ENCODE measurements at regions not wholly inside any gene's neighbourhood (a gene's known extent, or its start where the extent isn't known, plus 50 kb on each side); places are given as distances from the start of the nearest gene placed in this dataset.

- H3K27ac ChIP-seq (ENCODE audit: low read length), result no peak overlapping the region
- H2AFZ ChIP-seq (ENCODE audit: low read depth, low read length), result no peak overlapping the region
- no peaks in the 10 kb centered on the region for H4K20me1 ChIP-seq (ENCODE audit: insufficient read depth)
- no peak for TF ChIP-seq MXI1 (conservative IDR thresholded peaks at IDR 0.05; ENCODE audit: poor library complexity, severe bottlenecking)
- TF ChIP-seq, protein P1, sequence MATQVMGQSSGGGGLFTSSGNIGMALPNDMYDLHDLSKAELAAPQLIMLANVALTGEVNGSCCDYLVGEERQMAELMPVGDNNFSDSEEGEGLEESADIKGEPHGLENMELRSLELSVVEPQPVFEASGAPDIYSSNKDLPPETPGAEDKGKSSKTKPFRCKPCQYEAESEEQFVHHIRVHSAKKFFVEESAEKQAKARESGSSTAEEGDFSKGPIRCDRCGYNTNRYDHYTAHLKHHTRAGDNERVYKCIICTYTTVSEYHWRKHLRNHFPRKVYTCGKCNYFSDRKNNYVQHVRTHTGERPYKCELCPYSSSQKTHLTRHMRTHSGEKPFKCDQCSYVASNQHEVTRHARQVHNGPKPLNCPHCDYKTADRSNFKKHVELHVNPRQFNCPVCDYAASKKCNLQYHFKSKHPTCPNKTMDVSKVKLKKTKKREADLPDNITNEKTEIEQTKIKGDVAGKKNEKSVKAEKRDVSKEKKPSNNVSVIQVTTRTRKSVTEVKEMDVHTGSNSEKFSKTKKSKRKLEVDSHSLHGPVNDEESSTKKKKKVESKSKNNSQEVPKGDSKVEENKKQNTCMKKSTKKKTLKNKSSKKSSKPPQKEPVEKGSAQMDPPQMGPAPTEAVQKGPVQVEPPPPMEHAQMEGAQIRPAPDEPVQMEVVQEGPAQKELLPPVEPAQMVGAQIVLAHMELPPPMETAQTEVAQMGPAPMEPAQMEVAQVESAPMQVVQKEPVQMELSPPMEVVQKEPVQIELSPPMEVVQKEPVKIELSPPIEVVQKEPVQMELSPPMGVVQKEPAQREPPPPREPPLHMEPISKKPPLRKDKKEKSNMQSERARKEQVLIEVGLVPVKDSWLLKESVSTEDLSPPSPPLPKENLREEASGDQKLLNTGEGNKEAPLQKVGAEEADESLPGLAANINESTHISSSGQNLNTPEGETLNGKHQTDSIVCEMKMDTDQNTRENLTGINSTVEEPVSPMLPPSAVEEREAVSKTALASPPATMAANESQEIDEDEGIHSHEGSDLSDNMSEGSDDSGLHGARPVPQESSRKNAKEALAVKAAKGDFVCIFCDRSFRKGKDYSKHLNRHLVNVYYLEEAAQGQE (IDR thresholded peaks at IDR 0.05; ENCODE audit: borderline replicate concordance), result no peak
- TF ChIP-seq EZH2 (IDR thresholded peaks at IDR 0.05; ENCODE audit: borderline replicate concordance, insufficient read depth, low read length, poor library complexity, severe bottlenecking), result no peak
- TF ChIP-seq EP300 (conservative IDR thresholded peaks at IDR 0.05; ENCODE audit: poor library complexity, severe bottlenecking), result no peak
- no peak for TF ChIP-seq SMC3 (conservative IDR thresholded peaks at IDR 0.05; ENCODE audit: poor library complexity)
- no peak for TF ChIP-seq RAD21 (conservative IDR thresholded peaks at IDR 0.05)
- TF ChIP-seq CTCF (IDR thresholded peaks at IDR 0.05; ENCODE audit: poor library complexity, severe bottlenecking), result no peak
- TF ChIP-seq POLR2AphosphoS5 (IDR thresholded peaks at IDR 0.05), result no peak
- TF ChIP-seq TAF1 (IDR thresholded peaks at IDR 0.05; ENCODE audit: low read depth), result no peak
- H3K4me2 ChIP-seq (ENCODE audit: low read length), result no peak overlapping the region
- H3K4me3 ChIP-seq (ENCODE audit: low read length), result no peak overlapping the region
- no peaks in the 10 kb centered on the region for H3K79me2 ChIP-seq (replicated peaks; ENCODE audit: insufficient read depth, low read length)
- H3K36me3 ChIP-seq (ENCODE audit: insufficient read depth, low read length), result no peaks in the 10 kb centered on the region
- no peaks in the 10 kb centered on the region for H3K27me3 ChIP-seq (ENCODE audit: insufficient read depth, low read depth, low read length)
- no peak overlapping the region for H3K9ac ChIP-seq (ENCODE audit: low read length)
- H3F3A ChIP-seq (ENCODE audit: insufficient read depth, low read length, poor library complexity, severe bottlenecking), result no peaks in the 10 kb centered on the region
- H3K9me2 ChIP-seq (ENCODE audit: insufficient read depth, low read length), result no peaks in the 10 kb centered on the region
- H3K9me3 ChIP-seq (ENCODE audit: low read length), result no peaks in the 10 kb centered on the region
Measured at GRCh38 chr7:41489885-41490284, 213.0 kb downstream of the INHBA start.

GRCh38 chr7:41487229-41487940, 215.5 kb downstream of the INHBA start:
- Histone ChIP-seq H3K27ac (ENCODE audit: low read length) (no peak overlapping the region), H3F3A (ENCODE audit: insufficient read depth, low read length, poor library complexity, severe bottlenecking) (no peaks in the 10 kb centered on the region), H2AFZ (ENCODE audit: low read depth, low read length) (no peak overlapping the region), H3K36me3 (ENCODE audit: insufficient read depth, low read length) (no peaks in the 10 kb centered on the region), H3K9me3 (ENCODE audit: low read length) (no peaks in the 10 kb centered on the region), H3K9ac (ENCODE audit: low read length) (no peak overlapping the region), H3K27me3 (ENCODE audit: insufficient read depth, low read depth, low read length) (no peaks in the 10 kb centered on the region), H3K4me2 (ENCODE audit: low read length) (no peak overlapping the region), H4K20me1 (ENCODE audit: insufficient read depth) (no peaks in the 10 kb centered on the region), H3K9me2 (ENCODE audit: insufficient read depth, low read length) (no peaks in the 10 kb centered on the region), H3K4me3 (ENCODE audit: low read length) (no peak overlapping the region), H3K79me2 (replicated peaks; ENCODE audit: insufficient read depth, low read length) (no peaks in the 10 kb centered on the region)
- TF ChIP-seq CTCF (IDR thresholded peaks at IDR 0.05; ENCODE audit: poor library complexity, severe bottlenecking) (no peak), MXI1 (conservative IDR thresholded peaks at IDR 0.05; ENCODE audit: poor library complexity, severe bottlenecking) (no peak), EP300 (conservative IDR thresholded peaks at IDR 0.05; ENCODE audit: poor library complexity, severe bottlenecking) (no peak), POLR2AphosphoS5 (IDR thresholded peaks at IDR 0.05) (no peak), TAF1 (IDR thresholded peaks at IDR 0.05; ENCODE audit: low read depth) (no peak), RAD21 (conservative IDR thresholded peaks at IDR 0.05) (no peak), EZH2 (IDR thresholded peaks at IDR 0.05; ENCODE audit: borderline replicate concordance, insufficient read depth, low read length, poor library complexity, severe bottlenecking) (no peak)

Data from neural cell (in vitro differentiated cells).